Heart left ventricle (tissue), 16 donors: ENCODE measurements at regions not wholly inside any gene's neighbourhood (a gene's known extent, or its start where the extent isn't known, plus 50 kb on each side); places are given as distances from the start of the nearest gene placed in this dataset.

Source experiments
- ATAC-seq, 4 donors: fragments of 200-7000 bp; cut with Tn5 transposase; one replicate each; pipeline ENCODE4 v1.9.1; 2020 to 2022; ENCODE audit warnings: moderate library complexity in 4 of 4, mild to moderate bottlenecking in 3 of 4, moderate number of reproducible peaks in 1 of 4
- DNase-seq, 5 donors: peaks; one replicate each; pipeline ENCODE4 v3.0.0-alpha.2; 2020
- H3K27ac ChIP-seq, 12 donors: fragments of 200-600 bp; sonication (generic) in 4 of 12; one replicate each; pipeline versions ENCODE4 v1.5.0 to v1.8.0; 2016 to 2022; ENCODE audit warnings: mild to moderate bottlenecking in 2 of 12
- H3K27me3 ChIP-seq, 9 donors: fragments of 200-600 bp; sonication (generic) in 2 of 9; one replicate each; pipeline versions ENCODE4 v1.5.1 to v1.8.0; 2016 to 2022; ENCODE audit warnings: mild to moderate bottlenecking in 3 of 9
- H3K36me3 ChIP-seq, 9 donors: fragments of 200-600 bp; sonication (generic) in 2 of 9; one replicate each; pipeline versions ENCODE4 v1.5.0 to v1.8.0; 2018 to 2022; ENCODE audit warnings: mild to moderate bottlenecking in 2 of 9
- H3K4me1 ChIP-seq, 12 donors: fragments of 200-600 bp; sonication (generic) in 4 of 12; one replicate each; pipeline versions ENCODE4 v1.5.0 to v1.8.0; 2016 to 2022; ENCODE audit warnings: mild to moderate bottlenecking in 3 of 12
- H3K4me3 ChIP-seq, 12 donors: fragments of 200-600 bp; sonication (generic) in 4 of 12; one replicate each; pipeline versions ENCODE4 v1.5.0 to v1.8.0; 2017 to 2022; ENCODE audit warnings: mild to moderate bottlenecking in 9 of 12, moderate library complexity in 4 of 12
- H3K9me3 ChIP-seq, 12 donors: fragments of 200-600 bp; sonication (generic) in 4 of 12; one replicate each; pipeline versions ENCODE4 v1.5.0 to v1.8.0; 2016 to 2022; ENCODE audit warnings: mild to moderate bottlenecking in 1 of 12
- POLR2A ChIP-seq, 2 donors: fragments of 450-650 bp; IDR thresholded peaks; one replicate each; pipeline ENCODE4 v1.6.1; 2017; ENCODE audit warnings: antibody characterized with exemption in 2 of 2, mild to moderate bottlenecking in 2 of 2, moderate library complexity in 2 of 2
- WGBS, 4 donors: extraction: QIAGEN DNeasy Blood & Tissue Kit in 2 of 4; methylation state at CpG; one replicate each; pipeline versions ENCODE4 v1.1.5 to v1.1.7; 2013 to 2018; 5-methylcytosine and 5-hydroxymethylcytosine counted together
- intact Hi-C, 10 donors: fragments of 100-400 bp; cut with DNase I; formaldehyde crosslinking; loops; one replicate each; pipeline versions ENCODE4 v1.11.1 to v1.14.2; 2022
- TF ChIP-seq, protein P1 (sequence below), 12 donors: fragments of 200-600 bp; sonication (generic) in 4 of 12; IDR thresholded peaks; one replicate each; pipeline versions ENCODE4 v1.5.0 to v1.8.0; 2018 to 2022; ENCODE audit warnings: antibody characterized with exemption in 12 of 12, mild to moderate bottlenecking in 5 of 12
- donor health status: ischemic (EF 13 %, LVEDD 7.1; RV severe dilation, severe dysfunction).
- donor health status: healthy with polysubstance abuse.
- donor health status: DM: no; HTN: yes; CAD: no.
- donor health status: DM: no; HTN: no; CAD: no.
- donor health status: ischemic (EF 25% LVEDD 6.9; RV normal size, moderate dysfunction).
- donor health status: ischemic (EF 25% LVEDD 5.7; RV mildly dilated, moderate dysfunction).
- donor health status: healthy.
- donor health status: DM: yes; HTN: yes; CAD: no.
- donor health status: ischemic (EF 35%, LVEDD 5.7; RV mildly dilated, moderate dysfunction).
- donor health status: nonischemic (EF 11% LVEDD 7.7; RV severe dilation, severe dysfunction).
- donor health status: DM: yes; HTN: yes; CAD: no.
- donor health status: PGD.
- donor health status: ischemic (EF 29% LVEDD 5.4; RV normal size, mild dysfunction).
- donor health status: nonischemic (EF 23%, LVEDD 6.1; RV moderate dilation, normal function).

DNA sequence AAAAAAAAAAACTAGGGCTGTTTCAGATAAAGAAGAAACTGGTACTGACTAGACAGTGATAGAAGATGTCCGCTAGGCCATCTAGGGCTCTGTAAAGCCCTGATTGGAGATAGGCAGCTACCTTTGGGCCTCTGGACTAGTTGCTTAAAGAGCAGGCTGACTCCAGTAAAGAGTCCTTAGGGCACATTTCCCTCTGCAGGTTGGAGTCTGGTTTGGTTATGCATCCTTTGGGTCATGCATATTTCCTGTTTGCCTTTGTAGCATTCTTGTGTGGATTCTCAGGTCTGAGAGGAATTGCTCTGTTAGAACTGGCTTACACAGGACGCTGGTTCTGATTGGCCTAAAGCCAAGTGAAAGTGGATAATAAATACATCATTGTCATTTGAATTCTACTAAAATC lies 165.5 kb upstream of the LRRN1 start:
- intact Hi-C loops, result no loop called here
- H3K4me3 ChIP-seq, result no peak overlapping the region
- H3K4me1 ChIP-seq, result peaks cover 0 to 4% (median 0%) of the 10 kb centered on the region in 12 donors
- no peaks in the 10 kb centered on the region for H3K27me3 ChIP-seq
- no peaks in the 10 kb centered on the region for H3K9me3 ChIP-seq
- DNase-seq (no peak), ATAC-seq (no peak)
- TF ChIP-seq, protein P1, sequence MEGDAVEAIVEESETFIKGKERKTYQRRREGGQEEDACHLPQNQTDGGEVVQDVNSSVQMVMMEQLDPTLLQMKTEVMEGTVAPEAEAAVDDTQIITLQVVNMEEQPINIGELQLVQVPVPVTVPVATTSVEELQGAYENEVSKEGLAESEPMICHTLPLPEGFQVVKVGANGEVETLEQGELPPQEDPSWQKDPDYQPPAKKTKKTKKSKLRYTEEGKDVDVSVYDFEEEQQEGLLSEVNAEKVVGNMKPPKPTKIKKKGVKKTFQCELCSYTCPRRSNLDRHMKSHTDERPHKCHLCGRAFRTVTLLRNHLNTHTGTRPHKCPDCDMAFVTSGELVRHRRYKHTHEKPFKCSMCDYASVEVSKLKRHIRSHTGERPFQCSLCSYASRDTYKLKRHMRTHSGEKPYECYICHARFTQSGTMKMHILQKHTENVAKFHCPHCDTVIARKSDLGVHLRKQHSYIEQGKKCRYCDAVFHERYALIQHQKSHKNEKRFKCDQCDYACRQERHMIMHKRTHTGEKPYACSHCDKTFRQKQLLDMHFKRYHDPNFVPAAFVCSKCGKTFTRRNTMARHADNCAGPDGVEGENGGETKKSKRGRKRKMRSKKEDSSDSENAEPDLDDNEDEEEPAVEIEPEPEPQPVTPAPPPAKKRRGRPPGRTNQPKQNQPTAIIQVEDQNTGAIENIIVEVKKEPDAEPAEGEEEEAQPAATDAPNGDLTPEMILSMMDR (IDR thresholded peaks at IDR 0.05), result no peak
- TF ChIP-seq POLR2A (IDR thresholded peaks at IDR 0.05), result no peak
- 61 to 66% (median 64%) methylated on average over 2 of the region's 2 CpGs for WGBS, 4 donors
- H3K36me3 ChIP-seq, result no peaks in the 10 kb centered on the region
- H3K27ac ChIP-seq, result no peak overlapping the region

DNA sequence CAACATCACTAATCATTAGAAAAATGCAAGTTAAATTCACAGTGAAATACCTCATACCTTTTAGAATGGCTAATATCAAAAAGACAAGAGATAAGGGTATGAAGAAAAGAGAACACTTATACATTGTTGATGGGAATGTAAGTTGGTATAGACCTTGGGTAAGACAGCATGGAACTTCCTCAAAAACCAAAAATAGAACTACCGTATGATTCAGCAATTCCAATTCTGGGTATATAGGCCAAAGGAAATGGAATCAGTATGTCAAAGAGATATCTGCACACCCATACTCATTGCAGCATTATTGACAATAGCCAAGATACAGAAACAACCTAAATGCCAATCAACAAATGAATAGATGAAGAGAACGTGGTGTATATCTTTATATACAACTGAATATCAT lies 166.8 kb upstream of the LRRN1 start:
- Histone ChIP-seq H3K36me3 (no peaks in the 10 kb centered on the region), H3K4me3 (no peak overlapping the region), H3K9me3 (no peaks in the 10 kb centered on the region), H3K27me3 (no peaks in the 10 kb centered on the region), H3K27ac (no peak overlapping the region), H3K4me1 (peaks cover 0 to 4% (median 0%) of the 10 kb centered on the region in 12 donors)
- intact Hi-C loops, result no loop called here
- WGBS, 4 donors, result 62 to 76% (median 69%) methylated on average over 2 of the region's 2 CpGs
- no peak for DNase-seq
- no peak for TF ChIP-seq POLR2A (IDR thresholded peaks at IDR 0.05)
- TF ChIP-seq, protein P1 (IDR thresholded peaks at IDR 0.05), result no peak
- no peak for ATAC-seq

DNA sequence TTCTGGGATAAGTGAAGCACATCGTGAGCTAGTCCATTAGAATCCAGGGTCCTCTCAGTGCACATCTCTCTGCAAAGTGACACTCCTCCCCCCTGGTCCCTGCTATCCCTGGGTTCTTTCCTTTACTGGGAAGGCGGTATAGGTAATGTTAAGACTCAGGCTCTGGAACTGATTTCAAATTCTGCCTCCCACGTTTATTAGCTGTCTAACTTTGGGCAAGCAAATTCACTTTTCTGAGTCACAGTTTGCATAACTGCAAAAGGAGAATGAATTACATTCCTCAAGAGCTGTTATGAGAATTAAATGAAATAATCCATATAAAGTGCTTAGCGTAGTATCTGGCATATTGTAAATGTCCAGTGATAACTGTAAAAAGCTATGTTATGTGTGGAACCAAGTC lies 168.1 kb upstream of the LRRN1 start:
- TF ChIP-seq POLR2A (IDR thresholded peaks at IDR 0.05), result no peak
- TF ChIP-seq, protein P1 (IDR thresholded peaks at IDR 0.05), result no peak
- intact Hi-C loops, result no loop called here
- Histone ChIP-seq H3K27ac (no peak overlapping the region), H3K4me3 (no peak overlapping the region), H3K4me1 (peaks cover 0 to 4% (median 0%) of the 10 kb centered on the region in 12 donors), H3K9me3 (no peaks in the 10 kb centered on the region), H3K36me3 (no peaks in the 10 kb centered on the region), H3K27me3 (no peaks in the 10 kb centered on the region)
- 75 to 85% (median 81%) methylated on average over 4 of the region's 4 CpGs for WGBS, 4 donors
- ATAC-seq (no peak), DNase-seq (no peak)

DNA sequence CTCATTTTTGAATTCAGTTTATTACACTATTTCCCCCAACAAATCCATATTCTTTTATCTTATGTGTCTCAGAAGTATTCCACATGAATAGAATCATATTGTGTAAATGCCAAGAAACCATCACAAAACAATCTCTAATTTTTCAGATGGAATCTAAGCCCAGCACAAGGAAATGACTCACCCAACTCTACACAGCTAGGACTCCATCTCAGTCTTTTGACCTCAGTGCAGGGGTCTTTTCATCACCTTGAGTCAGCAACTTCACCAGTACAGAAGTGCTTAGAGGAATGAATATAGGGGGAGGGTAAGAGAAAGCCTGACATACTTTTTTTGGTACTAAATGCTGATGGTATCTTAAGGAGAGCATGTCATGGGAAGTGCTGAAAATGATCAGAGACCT lies 169.3 kb upstream of the LRRN1 start:
- Histone ChIP-seq H3K27ac (no peak overlapping the region), H3K27me3 (no peaks in the 10 kb centered on the region), H3K36me3 (no peaks in the 10 kb centered on the region), H3K4me3 (no peak overlapping the region), H3K4me1 (peaks cover 0 to 4% (median 0%) of the 10 kb centered on the region in 12 donors), H3K9me3 (no peaks in the 10 kb centered on the region)
- ATAC-seq (no peak), DNase-seq (no peak)
- TF ChIP-seq, protein P1 (IDR thresholded peaks at IDR 0.05), result no peak
- no peak for TF ChIP-seq POLR2A (IDR thresholded peaks at IDR 0.05)
- intact Hi-C loops, result no loop called here
